ENCODE measurements at regions not wholly inside any gene's neighbourhood (a gene's known extent, or its start where the extent isn't known, plus 50 kb on each side); places are given as distances from the start of the nearest gene placed in this dataset.

GRCh38 chr10:105844241-105844640, 1203.2 kb downstream of the SORCS3 start:
- Histone ChIP-seq H3K27me3 (replicated peaks in 1 of 4; ENCODE audit: control extremely low read depth in 1 of 4, control insufficient read depth in 3 of 4, insufficient read depth in 4 of 4, low read length in 3 of 4) (no peaks in the 10 kb centered on the region), H3K4me2 (replicated peaks; ENCODE audit: low read depth, low read length, poor library complexity, severe bottlenecking) (no peak overlapping the region), H3K27ac (ENCODE audit: low read length in 2 of 2) (no peak overlapping the region), H3K36me3 (replicated peaks in 1 of 2; ENCODE audit: control extremely low read depth in 1 of 2, control insufficient read depth in 1 of 2, extremely low read depth in 1 of 2, insufficient read depth in 2 of 2, low read length in 1 of 2) (no peaks in the 10 kb centered on the region), H3K9ac (ENCODE audit: low read length) (no peak overlapping the region), H3K9me3 (ENCODE audit: control extremely low read depth in 1 of 3, control insufficient read depth in 2 of 3, insufficient read depth in 1 of 3, low read length in 2 of 3) (peaks cover 0 to 2% (median under 1%) of the 10 kb centered on the region in 3 donors), H3K4me1 (ENCODE audit: control insufficient read depth in 2 of 2, insufficient read depth in 2 of 2, low read length in 2 of 2) (no peaks in the 10 kb centered on the region), H2AFZ (ENCODE audit: insufficient read depth, low read depth, low read length, poor library complexity, severe bottlenecking) (no peak overlapping the region), H3K79me2 (ENCODE audit: control insufficient read depth, insufficient read depth, low read length) (no peaks in the 10 kb centered on the region), H3K4me3 (ENCODE audit: control extremely low read depth in 1 of 5, extremely low read depth in 1 of 5, insufficient read depth in 1 of 5, low read depth in 2 of 5, low read length in 4 of 5) (no peak overlapping the region), H4K20me1 (ENCODE audit: control insufficient read depth, insufficient read depth, low read length, poor library complexity, severe bottlenecking) (no peaks in the 10 kb centered on the region)
- no peaks in the 10 kb centered on the region for H3K27me3 Mint-ChIP-seq
- CTCF ChIA-PET = no interaction called here
- WGBS (ENCODE audit: insufficient coverage) = 56% methylated on average over 1 of the region's 4 CpGs
- H3K4me1 Mint-ChIP-seq = no peaks in the 10 kb centered on the region
- intact Hi-C loops (cut with micrococcal nuclease) = no loop called here
- DNase-seq (no peak), ATAC-seq (ENCODE audit: low read depth) (no peak)
- TF ChIP-seq CTCF (IDR thresholded peaks at IDR 0.05) = no peak
- no peak for TF ChIP-seq EZH2 (IDR thresholded peaks at IDR 0.05; ENCODE audit: borderline replicate concordance, insufficient read depth, low read depth, low read length, poor library complexity, severe bottlenecking)
- H3K4me3 Mint-ChIP-seq = no peak overlapping the region
- no peaks in the 10 kb centered on the region for H3K9me3 Mint-ChIP-seq (ENCODE audit: insufficient read depth)
- no peak overlapping the region for H3K27ac Mint-ChIP-seq
- POLR2A ChIA-PET = no interaction called here

- H2AFZ ChIP-seq (ENCODE audit: insufficient read depth, low read depth, low read length, poor library complexity, severe bottlenecking) = no peak overlapping the region
- POLR2A ChIA-PET = no interaction called here
- Mint-ChIP-seq H3K4me3 (no peak overlapping the region), H3K9me3 (ENCODE audit: insufficient read depth) (no peaks in the 10 kb centered on the region), H3K27me3 (no peaks in the 10 kb centered on the region), H3K27ac (no peak overlapping the region), H3K4me1 (no peaks in the 10 kb centered on the region)
- ATAC-seq (ENCODE audit: low read depth) = no peak
- H3K4me3 ChIP-seq (ENCODE audit: control extremely low read depth in 1 of 5, extremely low read depth in 1 of 5, insufficient read depth in 1 of 5, low read depth in 2 of 5, low read length in 4 of 5) = no peak overlapping the region
- CTCF ChIA-PET = no interaction called here
- no peak overlapping the region for H3K9ac ChIP-seq (ENCODE audit: low read length)
- no peak overlapping the region for H3K4me2 ChIP-seq (replicated peaks; ENCODE audit: low read depth, low read length, poor library complexity, severe bottlenecking)
- no peaks in the 10 kb centered on the region for H3K9me3 ChIP-seq (ENCODE audit: control extremely low read depth in 1 of 3, control insufficient read depth in 2 of 3, insufficient read depth in 1 of 3, low read length in 2 of 3)
- H3K36me3 ChIP-seq (replicated peaks in 1 of 2; ENCODE audit: control extremely low read depth in 1 of 2, control insufficient read depth in 1 of 2, extremely low read depth in 1 of 2, insufficient read depth in 2 of 2, low read length in 1 of 2) = no peaks in the 10 kb centered on the region
- 60% methylated on average over 1 of the region's 3 CpGs for WGBS (ENCODE audit: insufficient coverage)
- no peak overlapping the region for H3K27ac ChIP-seq (ENCODE audit: low read length in 2 of 2)
- no peak for TF ChIP-seq EZH2 (IDR thresholded peaks at IDR 0.05; ENCODE audit: borderline replicate concordance, insufficient read depth, low read depth, low read length, poor library complexity, severe bottlenecking)
- TF ChIP-seq CTCF (IDR thresholded peaks at IDR 0.05) = no peak
- DNase-seq = no peak
- H3K4me1 ChIP-seq (ENCODE audit: control insufficient read depth in 2 of 2, insufficient read depth in 2 of 2, low read length in 2 of 2) = no peaks in the 10 kb centered on the region
- no peaks in the 10 kb centered on the region for H4K20me1 ChIP-seq (ENCODE audit: control insufficient read depth, insufficient read depth, low read length, poor library complexity, severe bottlenecking)
- no peaks in the 10 kb centered on the region for H3K79me2 ChIP-seq (ENCODE audit: control insufficient read depth, insufficient read depth, low read length)
- H3K27me3 ChIP-seq (replicated peaks in 1 of 4; ENCODE audit: control extremely low read depth in 1 of 4, control insufficient read depth in 3 of 4, insufficient read depth in 4 of 4, low read length in 3 of 4) = no peaks in the 10 kb centered on the region
- intact Hi-C loops (cut with micrococcal nuclease) = no loop called here
Observed at GRCh38 chr10:105843786-105844185, 1202.7 kb downstream of the SORCS3 start.

Measured in B cell (primary cell).